LNCAP (cell line): ENCODE measurements at regions not wholly inside any gene's neighbourhood (a gene's known extent, or its start where the extent isn't known, plus 50 kb on each side); places are given as distances from the start of the nearest gene placed in this dataset.

ENCODE experiments used
- TF ChIP-seq, protein P1 (sequence below): fragments of 450-650 bp; IDR thresholded peaks from 2 replicates; pipeline ENCODE4 v1.5.1; 2017; ENCODE audit warnings: mild to moderate bottlenecking

DNA sequence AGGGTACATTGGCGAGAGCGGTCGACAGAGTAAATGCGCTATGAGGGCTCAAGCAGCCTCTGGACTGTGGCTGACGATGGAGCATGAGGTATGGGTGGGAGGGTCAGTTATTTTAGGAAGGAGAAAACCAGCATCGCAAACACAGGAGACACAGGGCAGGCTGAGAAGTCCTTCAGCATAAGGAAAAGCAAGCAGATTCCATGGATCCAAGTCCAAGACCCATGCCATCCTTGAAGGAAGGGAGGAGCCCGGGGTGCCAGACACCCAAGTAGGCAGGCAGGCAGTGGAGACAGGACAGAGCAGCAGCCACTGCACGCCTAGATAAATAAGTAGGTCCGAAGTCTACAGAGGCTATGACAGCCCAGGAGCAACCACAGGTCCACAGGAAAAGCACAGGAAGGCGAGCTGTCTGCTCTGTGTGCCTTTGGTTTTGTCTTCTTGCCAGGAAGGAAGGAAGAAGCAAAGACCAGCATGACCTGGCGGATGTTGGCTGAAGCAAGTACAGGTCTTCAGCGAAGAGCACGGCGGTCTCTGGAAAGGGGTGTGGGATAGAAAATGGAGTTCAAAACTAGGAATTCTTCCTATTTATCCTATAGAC lies 76.4 kb upstream of the SLC45A1 start:
- TF ChIP-seq, protein P1, sequence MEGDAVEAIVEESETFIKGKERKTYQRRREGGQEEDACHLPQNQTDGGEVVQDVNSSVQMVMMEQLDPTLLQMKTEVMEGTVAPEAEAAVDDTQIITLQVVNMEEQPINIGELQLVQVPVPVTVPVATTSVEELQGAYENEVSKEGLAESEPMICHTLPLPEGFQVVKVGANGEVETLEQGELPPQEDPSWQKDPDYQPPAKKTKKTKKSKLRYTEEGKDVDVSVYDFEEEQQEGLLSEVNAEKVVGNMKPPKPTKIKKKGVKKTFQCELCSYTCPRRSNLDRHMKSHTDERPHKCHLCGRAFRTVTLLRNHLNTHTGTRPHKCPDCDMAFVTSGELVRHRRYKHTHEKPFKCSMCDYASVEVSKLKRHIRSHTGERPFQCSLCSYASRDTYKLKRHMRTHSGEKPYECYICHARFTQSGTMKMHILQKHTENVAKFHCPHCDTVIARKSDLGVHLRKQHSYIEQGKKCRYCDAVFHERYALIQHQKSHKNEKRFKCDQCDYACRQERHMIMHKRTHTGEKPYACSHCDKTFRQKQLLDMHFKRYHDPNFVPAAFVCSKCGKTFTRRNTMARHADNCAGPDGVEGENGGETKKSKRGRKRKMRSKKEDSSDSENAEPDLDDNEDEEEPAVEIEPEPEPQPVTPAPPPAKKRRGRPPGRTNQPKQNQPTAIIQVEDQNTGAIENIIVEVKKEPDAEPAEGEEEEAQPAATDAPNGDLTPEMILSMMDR = no peak

DNA sequence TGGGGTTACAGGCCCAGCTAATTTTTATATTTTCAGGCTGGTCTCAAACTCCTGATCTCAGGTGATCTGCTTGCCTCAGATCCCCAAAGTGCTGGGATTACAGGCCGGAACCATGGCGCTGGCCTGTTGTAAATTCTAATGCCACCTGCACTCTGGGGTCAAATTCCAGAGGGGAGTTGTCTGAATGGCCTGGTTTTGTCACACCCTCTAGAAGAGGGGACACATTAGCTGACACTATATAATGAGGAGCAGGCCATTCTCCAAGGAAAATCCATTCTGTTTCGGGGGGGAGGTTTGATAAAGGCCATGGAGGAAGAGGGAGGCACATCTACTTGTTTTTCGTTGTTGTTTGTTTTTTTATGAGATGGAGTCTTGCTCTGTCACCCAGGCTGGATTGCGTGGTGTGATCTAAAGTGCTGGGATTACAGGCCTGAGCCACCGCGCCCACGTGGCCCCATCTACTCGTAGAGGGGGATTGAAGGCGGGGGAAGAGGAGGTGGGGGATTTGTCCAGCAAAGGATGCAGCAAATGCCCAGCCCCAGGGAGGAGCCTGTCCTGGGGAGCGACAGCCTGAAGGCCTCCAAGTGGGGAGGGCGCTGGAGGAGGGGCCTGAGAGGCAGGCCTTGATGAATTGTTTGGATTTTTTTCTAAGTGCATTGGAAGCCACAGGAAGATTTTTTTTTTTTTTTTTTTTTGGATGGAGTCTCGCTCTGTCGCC lies 78.4 kb upstream of the SLC45A1 start:
- TF ChIP-seq, protein P1 = no peak

DNA sequence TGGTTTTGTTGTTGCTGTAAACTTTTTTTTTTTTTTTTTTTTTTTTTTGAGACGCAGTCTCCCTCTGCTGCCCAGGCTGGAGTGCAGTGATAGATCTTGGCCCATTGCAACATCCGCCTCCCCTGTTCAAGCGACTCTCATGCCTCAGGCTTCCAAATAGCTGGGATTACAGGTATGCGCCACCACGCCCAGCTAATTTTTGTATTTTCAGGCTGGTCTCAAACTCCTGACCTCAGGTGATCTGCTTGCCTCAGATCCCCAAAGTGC lies 78.9 kb upstream of the SLC45A1 start:
- TF ChIP-seq, protein P1 = peak; percentile 34; the same call in 1 of the 2 replicates

DNA sequence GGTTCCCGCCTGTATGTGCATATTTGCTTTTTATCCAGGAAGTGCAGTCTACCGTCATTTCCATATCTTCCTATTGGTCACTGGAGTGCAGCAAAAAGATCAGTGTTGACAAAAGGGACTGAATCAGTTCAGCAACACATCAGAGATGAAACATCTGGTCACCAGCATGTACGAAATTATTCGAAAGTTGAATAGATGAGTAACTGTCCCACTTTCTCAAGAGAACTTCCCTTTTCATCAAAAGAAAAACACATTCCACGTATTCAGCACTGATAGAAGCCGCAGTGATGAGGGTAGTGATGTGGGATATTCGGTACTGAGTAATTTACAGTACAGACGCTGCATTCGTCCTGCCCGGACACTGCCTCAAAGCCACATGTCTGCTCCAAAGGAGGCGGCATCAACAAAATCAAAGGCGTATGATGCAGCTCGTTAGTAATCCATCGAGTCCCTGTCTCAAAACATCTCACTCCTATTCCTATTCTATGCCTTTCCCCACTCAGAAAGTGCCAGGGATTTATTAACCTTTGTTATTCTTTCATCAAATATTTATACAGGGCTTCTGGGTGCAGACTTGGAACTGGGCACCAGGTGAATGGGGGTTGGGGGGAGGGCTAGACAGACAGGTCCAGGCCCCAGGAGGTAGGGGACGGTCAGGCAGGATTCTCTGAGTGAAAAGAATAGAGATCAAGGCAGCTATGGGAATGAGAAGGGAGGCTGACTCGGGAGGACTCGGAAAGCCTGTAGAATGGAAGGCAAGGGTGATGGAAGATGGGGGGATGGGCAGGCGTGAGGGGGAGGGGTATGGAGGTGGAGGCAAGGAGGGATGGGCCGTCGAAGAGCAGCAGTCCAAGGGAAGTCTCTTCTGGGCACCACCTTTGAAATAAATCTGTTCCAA lies 79.5 kb upstream of the SLC45A1 start:
- TF ChIP-seq, protein P1 = no peak

DNA sequence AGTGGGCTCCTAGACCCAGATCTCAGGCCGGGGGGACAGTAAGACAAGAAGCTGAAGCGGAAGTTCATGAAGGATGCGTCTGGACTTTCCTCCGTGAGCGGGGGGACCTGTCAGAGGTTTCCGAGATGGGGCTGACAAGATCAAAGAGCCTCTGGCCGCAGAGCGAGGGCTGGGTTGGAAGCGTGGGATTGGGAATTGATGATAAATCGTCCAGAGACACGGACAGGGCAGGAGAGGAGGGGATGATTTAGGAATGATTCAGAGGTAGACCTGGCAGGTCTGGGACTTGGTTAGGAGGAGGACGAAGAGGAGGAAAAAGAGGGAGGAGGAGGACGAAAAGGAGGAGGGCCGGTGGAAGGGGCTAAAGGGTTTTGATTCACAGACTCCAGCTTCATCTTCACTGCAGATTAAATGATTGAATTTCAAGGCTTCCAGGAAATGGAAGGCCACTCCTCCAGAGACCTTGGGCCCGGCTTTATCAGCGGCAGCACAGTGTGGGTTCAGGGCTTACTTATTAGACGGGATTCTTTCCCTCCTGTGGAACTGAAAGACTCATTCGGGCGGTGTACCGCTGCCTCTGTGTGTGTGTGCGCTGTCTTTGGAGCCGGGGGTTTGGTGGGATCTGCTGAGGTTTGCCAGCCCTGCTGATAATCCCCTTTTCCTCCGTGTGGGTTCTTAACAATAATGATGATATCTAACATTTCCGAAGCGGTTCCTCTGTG lies 85.7 kb upstream of the SLC45A1 start:
- TF ChIP-seq, protein P1 = no peak

DNA sequence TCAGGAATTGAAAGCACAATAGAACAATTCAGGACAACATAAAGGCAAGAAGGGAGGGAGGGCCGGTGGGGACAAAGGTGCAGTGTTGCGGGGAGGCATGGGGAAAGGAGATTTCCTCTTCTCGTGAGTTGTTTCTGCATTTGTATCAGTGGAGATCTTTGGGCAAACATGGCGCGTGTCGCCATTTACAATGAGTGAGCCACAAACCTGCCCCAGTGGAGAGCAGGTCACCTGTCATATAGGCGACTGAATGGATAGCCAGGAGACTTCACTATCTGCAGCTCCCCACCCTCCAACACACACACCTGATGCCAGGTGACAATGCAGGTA lies 87.7 kb upstream of the SLC45A1 start:
- TF ChIP-seq, protein P1 = no peak

DNA sequence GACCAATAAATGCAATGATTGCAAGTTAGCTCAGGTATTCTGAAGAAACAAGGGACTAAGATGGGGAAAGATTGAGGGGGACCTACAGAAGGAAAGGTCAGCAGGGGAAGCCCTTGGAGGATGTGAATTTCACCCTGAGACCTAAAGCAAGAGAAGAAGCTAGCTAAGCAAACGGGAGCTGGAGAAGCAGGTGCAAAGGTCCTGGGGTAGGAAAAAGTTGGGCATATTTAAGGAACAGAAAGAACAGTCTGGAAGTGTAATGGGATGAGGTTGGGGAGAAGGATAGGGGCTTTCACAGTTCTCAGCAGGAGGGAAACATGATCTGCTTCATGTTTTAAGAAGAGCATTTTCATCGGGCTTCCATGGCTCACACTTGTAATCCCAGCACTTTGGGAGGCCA lies 89.7 kb upstream of the SLC45A1 start:
- TF ChIP-seq, protein P1 = no peak
